ENCODE measurements at regions not wholly inside any gene's neighbourhood (a gene's known extent, or its start where the extent isn't known, plus 50 kb on each side); places are given as distances from the start of the nearest gene placed in this dataset.

DNA sequence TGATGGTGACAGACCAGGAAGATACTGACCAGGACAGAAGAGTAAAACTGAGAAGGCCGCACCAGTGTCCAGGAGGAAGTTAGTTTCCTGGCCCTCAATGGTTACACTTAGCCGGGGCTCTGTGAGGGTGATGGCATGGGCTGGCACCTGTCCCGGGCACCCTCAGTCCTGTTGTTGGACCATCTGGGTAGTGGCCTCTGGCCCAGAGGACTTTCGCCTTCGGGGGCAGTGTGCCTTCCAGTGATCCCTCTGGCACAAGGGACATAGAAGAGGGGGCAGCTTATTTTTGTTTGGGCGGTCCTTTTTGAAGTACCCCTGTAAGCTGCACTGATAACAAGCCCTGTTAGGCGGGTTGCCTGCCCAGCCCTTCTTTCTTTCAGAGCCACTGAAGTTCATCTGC, 1108.6 kb downstream of the TAF11L14 start:
- Histone ChIP-seq H3K27me3 (ENCODE audit: control insufficient read depth, insufficient read depth, low read length) (no peaks in the 10 kb centered on the region), H3K9me3 (ENCODE audit: control insufficient read depth, insufficient read depth, low read depth, low read length) (no peaks in the 10 kb centered on the region; the same call in 1 of the 2 replicates), H3K27ac (ENCODE audit: low read length) (no peak overlapping the region), H3K4me3 (ENCODE audit: low read depth in 2 of 2, low read length in 2 of 2) (no peak overlapping the region), H3K36me3 (ENCODE audit: control insufficient read depth, insufficient read depth, low read length) (no peaks in the 10 kb centered on the region), H3K4me1 (ENCODE audit: control insufficient read depth, insufficient read depth, low read length) (no peaks in the 10 kb centered on the region; the same call in 1 of the 2 replicates)
- CTCF ChIA-PET, result no interaction called here
- in situ Hi-C loops (cut with HindIII; ENCODE audit: low pct_unique_long_range_greater_than_20kb, low sequenced_read_pairs) (no loop called here), intact Hi-C loops (cut with micrococcal nuclease; ENCODE audit: unreplicated experiment) (no loop called here)
- TF ChIP-seq, protein P1, sequence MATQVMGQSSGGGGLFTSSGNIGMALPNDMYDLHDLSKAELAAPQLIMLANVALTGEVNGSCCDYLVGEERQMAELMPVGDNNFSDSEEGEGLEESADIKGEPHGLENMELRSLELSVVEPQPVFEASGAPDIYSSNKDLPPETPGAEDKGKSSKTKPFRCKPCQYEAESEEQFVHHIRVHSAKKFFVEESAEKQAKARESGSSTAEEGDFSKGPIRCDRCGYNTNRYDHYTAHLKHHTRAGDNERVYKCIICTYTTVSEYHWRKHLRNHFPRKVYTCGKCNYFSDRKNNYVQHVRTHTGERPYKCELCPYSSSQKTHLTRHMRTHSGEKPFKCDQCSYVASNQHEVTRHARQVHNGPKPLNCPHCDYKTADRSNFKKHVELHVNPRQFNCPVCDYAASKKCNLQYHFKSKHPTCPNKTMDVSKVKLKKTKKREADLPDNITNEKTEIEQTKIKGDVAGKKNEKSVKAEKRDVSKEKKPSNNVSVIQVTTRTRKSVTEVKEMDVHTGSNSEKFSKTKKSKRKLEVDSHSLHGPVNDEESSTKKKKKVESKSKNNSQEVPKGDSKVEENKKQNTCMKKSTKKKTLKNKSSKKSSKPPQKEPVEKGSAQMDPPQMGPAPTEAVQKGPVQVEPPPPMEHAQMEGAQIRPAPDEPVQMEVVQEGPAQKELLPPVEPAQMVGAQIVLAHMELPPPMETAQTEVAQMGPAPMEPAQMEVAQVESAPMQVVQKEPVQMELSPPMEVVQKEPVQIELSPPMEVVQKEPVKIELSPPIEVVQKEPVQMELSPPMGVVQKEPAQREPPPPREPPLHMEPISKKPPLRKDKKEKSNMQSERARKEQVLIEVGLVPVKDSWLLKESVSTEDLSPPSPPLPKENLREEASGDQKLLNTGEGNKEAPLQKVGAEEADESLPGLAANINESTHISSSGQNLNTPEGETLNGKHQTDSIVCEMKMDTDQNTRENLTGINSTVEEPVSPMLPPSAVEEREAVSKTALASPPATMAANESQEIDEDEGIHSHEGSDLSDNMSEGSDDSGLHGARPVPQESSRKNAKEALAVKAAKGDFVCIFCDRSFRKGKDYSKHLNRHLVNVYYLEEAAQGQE (IDR thresholded peaks at IDR 0.05; ENCODE audit: insufficient read depth in 1 of 2, low read depth in 2 of 2, low read length in 1 of 2), result no peak
- TF ChIP-seq SIN3A (IDR thresholded peaks at IDR 0.05; ENCODE audit: borderline replicate concordance, insufficient read depth, low read depth, low read length), result no peak
- TF ChIP-seq TCF7L2 (IDR thresholded peaks at IDR 0.05; ENCODE audit: low read depth, low read length), result no peak
- TF ChIP-seq POLR2AphosphoS5 (IDR thresholded peaks at IDR 0.05; ENCODE audit: low read depth, low read length), result no peak
- TF ChIP-seq, protein P2, sequence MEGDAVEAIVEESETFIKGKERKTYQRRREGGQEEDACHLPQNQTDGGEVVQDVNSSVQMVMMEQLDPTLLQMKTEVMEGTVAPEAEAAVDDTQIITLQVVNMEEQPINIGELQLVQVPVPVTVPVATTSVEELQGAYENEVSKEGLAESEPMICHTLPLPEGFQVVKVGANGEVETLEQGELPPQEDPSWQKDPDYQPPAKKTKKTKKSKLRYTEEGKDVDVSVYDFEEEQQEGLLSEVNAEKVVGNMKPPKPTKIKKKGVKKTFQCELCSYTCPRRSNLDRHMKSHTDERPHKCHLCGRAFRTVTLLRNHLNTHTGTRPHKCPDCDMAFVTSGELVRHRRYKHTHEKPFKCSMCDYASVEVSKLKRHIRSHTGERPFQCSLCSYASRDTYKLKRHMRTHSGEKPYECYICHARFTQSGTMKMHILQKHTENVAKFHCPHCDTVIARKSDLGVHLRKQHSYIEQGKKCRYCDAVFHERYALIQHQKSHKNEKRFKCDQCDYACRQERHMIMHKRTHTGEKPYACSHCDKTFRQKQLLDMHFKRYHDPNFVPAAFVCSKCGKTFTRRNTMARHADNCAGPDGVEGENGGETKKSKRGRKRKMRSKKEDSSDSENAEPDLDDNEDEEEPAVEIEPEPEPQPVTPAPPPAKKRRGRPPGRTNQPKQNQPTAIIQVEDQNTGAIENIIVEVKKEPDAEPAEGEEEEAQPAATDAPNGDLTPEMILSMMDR (IDR thresholded peaks at IDR 0.05), result no peak
- ATAC-seq (no peak), DNase-seq (ENCODE audit: low read depth, low spot score) (no peak)
- no TSS peak for BruUV-seq (replicated peaks)
- POLR2A ChIA-PET, result no interaction called here

DNA sequence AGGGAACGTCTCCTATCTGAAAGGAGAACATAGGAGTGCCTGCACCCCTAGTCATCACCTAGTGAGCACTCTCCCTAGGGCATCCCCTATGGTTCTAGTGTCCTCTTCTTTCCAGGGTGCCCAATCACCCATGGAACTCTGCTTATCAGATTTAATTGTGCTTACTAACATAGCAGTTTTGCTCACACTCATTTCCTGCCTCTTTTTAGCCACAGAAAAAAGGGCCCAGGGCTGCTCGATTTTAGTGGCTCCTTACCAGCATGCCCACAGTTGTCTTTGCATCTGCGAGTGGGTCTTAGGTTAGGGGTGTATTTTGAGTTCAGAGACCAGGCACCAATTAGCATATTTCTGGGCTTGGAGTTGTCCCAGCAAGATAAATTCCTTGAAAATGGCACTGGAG, 1110.2 kb downstream of the TAF11L14 start:
- intact Hi-C loops (cut with micrococcal nuclease; ENCODE audit: unreplicated experiment), result no loop called here
- no peak for ATAC-seq
- H3K27ac ChIP-seq (ENCODE audit: low read length), result peak overlapping the region; percentile 13; the same call in 1 of the 2 replicates
- no peaks in the 10 kb centered on the region for H3K36me3 ChIP-seq (ENCODE audit: control insufficient read depth, insufficient read depth, low read length)
- H3K9me3 ChIP-seq (ENCODE audit: control insufficient read depth, insufficient read depth, low read depth, low read length), result no peaks in the 10 kb centered on the region; the same call in 1 of the 2 replicates
- BruUV-seq (replicated peaks), result no TSS peak
- no peaks in the 10 kb centered on the region for H3K27me3 ChIP-seq (ENCODE audit: control insufficient read depth, insufficient read depth, low read length)
- peak overlapping the region in 1 of 2 experiments; percentile 80; a peak in 2 of 4 replicates for H3K4me3 ChIP-seq (ENCODE audit: low read depth in 2 of 2, low read length in 2 of 2)
- POLR2A ChIA-PET, result no interaction called here
- no peak for DNase-seq (ENCODE audit: low read depth, low spot score)
- CTCF ChIA-PET, result no interaction called here
- no peaks in the 10 kb centered on the region; the same call in 1 of the 2 replicates for H3K4me1 ChIP-seq (ENCODE audit: control insufficient read depth, insufficient read depth, low read length)
- TF ChIP-seq TCF7L2 (IDR thresholded peaks at IDR 0.05; ENCODE audit: low read depth, low read length) (no peak), POLR2AphosphoS5 (IDR thresholded peaks at IDR 0.05; ENCODE audit: low read depth, low read length) (no peak)
- TF ChIP-seq, protein P2 (IDR thresholded peaks at IDR 0.05), result no peak
- TF ChIP-seq, protein P1 (IDR thresholded peaks at IDR 0.05; ENCODE audit: insufficient read depth in 1 of 2, low read depth in 2 of 2, low read length in 1 of 2), result no peak
- in situ Hi-C loops (cut with HindIII; ENCODE audit: low pct_unique_long_range_greater_than_20kb, low sequenced_read_pairs), result no loop called here
